Pancreas (tissue), 10 donors: ENCODE measurements at regions not wholly inside any gene's neighbourhood (a gene's known extent, or its start where the extent isn't known, plus 50 kb on each side); places are given as distances from the start of the nearest gene placed in this dataset.

ENCODE experiments used
- ATAC-seq, 4 donors: fragments of 200-7000 bp; cut with Tn5 transposase; one replicate each; pipeline versions ENCODE4 v1.8.0 to v1.9.1; 2020; ENCODE audit warnings: mild to moderate bottlenecking in 4 of 4, moderate library complexity in 4 of 4
- DNase-seq, 6 donors: peaks; one replicate each; pipeline ENCODE4 v3.0.0-alpha.2; 2020
- FAIRE-seq: peaks from 2 replicates; lab custom pipeline; 2012; peaks lifted over from hg19 to GRCh38; lab: Jason Lieb, UNC
- H3K27ac ChIP-seq, 4 donors: fragments of 200-600 bp; sonication (generic); 1 replicate in 3 of 4; 2 replicates in 1 of 4; pipeline versions ENCODE4 v1.5.0 to v1.8.0; 2020
- H3K27me3 ChIP-seq, 4 donors: fragments of 200-600 bp; one replicate each; pipeline ENCODE4 v1.8.0; 2021
- H3K36me3 ChIP-seq, 3 donors: fragments of 200-600 bp; sonication (generic) in 1 of 3; one replicate each; pipeline versions ENCODE4 v1.5.0 to v1.8.0; 2020 to 2021
- H3K4me1 ChIP-seq, 3 donors: fragments of 200-600 bp; one replicate each; pipeline ENCODE4 v1.8.0; 2021
- H3K4me3 ChIP-seq, 4 donors: fragments of 200-600 bp; sonication (generic) in 2 of 4; one replicate each; pipeline versions ENCODE4 v1.5.0 to v1.8.0; 2020 to 2021
- H3K9me3 ChIP-seq, 4 donors: fragments of 200-600 bp; one replicate each; pipeline ENCODE4 v1.8.0; 2021
- CTCF ChIP-seq, 4 donors: fragments of 200-600 bp; sonication (generic) in 3 of 4; IDR thresholded peaks; one replicate each; pipeline versions ENCODE4 v1.5.0 to v1.8.0; 2021; ENCODE audit warnings: antibody characterized with exemption in 4 of 4
- WGBS, 2 donors: extraction: QIAGEN DNeasy Blood & Tissue Kit; methylation state at CpG; one replicate each; pipeline ENCODE4 v1.1.7; 2013; 5-methylcytosine and 5-hydroxymethylcytosine counted together
- intact Hi-C, 3 donors: fragments of 100-400 bp; cut with DNase I; formaldehyde crosslinking; loops; one replicate each; pipeline versions ENCODE4 v1.11.1 to v1.14.2; 2022
- donor health status: healthy with polysubstance abuse.
- donor health status: DM: no; HTN: no; CAD: no; lungs with moderate emphysema.
- donor health status: DM: no; HTN: no; CAD: no.
- donor health status: control.
- donor health status: control.
- donor health status: Bipolar disorder and iron deficiency.
- donor health status: DM: yes; HTN: yes; CAD: no.
- donor health status: DM: no; HTN: no; CAD: no.
- donor health status: DM: no; HTN: no; CAD: no.
- donor health status: DM: yes; HTN: yes; CAD: no.

- Histone ChIP-seq H3K4me3 (no peak overlapping the region), H3K36me3 (no peaks in the 10 kb centered on the region), H3K27me3 (peaks cover 0 to 3% (median 0%) of the 10 kb centered on the region in 4 donors), H3K9me3 (no peaks in the 10 kb centered on the region), H3K27ac (no peak overlapping the region), H3K4me1 (no peaks in the 10 kb centered on the region)
- intact Hi-C loops: no loop called here
- 65 to 66% methylated on average over 12 of the region's 12 CpGs for WGBS, 2 donors
- ATAC-seq: no peak
- no peak for FAIRE-seq
- DNase-seq: no peak
- TF ChIP-seq CTCF (IDR thresholded peaks at IDR 0.05): no peak
Measured at GRCh38 chr16:79301051-79301450, 299.5 kb downstream of the MAF start.

DNA sequence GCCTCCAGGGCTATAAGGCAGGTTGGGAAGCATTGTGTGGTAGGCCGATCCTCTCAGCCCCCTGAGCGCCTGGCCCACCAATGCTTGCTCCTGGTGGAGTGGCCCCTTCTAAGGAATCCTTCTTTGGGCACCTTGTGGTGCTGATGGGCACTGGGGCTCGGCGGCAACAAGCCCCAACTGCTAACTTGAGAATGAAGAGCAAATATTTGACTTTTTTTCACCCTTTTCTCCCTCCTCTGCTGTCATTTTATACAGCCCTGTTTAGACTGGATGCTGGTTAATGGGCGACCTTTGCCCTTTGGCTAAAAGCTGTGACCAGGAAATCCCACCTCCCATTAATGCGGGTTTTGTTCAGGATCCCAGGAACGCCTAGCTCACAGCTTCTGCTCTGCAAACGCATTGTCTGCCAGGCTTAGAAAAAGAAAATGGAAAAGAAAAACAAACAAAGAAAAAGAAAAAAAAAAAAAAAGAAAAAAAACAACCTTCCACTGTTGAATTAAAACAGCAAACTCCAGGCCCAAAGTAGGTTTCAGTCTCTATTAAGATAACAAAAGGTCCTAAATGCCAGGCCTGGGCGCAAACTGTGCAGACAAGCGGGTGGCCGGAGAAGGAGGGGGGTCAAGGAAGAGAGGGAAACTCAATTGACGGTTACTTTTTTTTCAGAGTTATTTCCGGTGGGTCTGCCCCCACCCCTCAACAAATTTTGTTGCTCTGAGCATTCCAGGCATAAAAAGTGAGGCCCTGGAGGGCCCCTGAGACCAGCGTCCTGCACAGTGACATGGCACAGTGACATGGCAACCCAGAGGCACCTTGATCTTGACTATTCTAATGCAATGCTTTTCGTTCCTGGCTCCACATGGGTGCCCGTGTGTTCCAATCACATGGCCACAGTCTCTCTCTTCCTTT is 301.4 kb downstream of the MAF start:
- no peaks in the 10 kb centered on the region for H3K36me3 ChIP-seq
- H3K9me3 ChIP-seq: no peaks in the 10 kb centered on the region
- no peak for ATAC-seq
- H3K4me1 ChIP-seq: no peaks in the 10 kb centered on the region
- intact Hi-C loops: no loop called here
- 88 to 91% methylated on average over 16 of the region's 16 CpGs for WGBS, 2 donors
- FAIRE-seq: no peak
- no peak for DNase-seq
- no peak overlapping the region for H3K4me3 ChIP-seq
- TF ChIP-seq CTCF (IDR thresholded peaks at IDR 0.05): no peak
- no peak overlapping the region for H3K27ac ChIP-seq
- peaks cover 0 to 3% (median 0%) of the 10 kb centered on the region in 4 donors for H3K27me3 ChIP-seq

DNA sequence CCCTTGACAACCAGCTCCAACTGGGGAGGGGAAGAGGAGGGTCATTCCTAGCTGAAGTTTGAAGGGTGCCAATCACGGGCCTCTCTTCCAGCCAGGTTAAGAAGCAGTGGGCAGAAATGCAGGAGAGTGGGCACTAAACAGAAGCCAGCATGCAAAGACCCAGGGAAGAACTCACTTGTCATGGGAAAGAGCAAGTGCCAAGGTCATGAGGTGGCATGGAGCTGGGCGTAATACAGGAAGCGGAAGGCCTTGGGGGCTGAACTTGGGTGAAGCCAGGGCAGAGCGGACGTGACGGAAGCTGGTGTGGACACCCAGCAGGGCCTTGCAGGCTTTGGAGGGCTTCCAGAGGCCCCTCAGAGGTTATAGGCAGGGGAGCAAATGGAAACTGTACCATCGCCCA is 302.1 kb downstream of the MAF start:
- no peaks in the 10 kb centered on the region for H3K36me3 ChIP-seq
- ATAC-seq (no peak), DNase-seq (no peak), FAIRE-seq (no peak)
- H3K4me1 ChIP-seq: no peaks in the 10 kb centered on the region
- no peak overlapping the region for H3K27ac ChIP-seq
- TF ChIP-seq CTCF (IDR thresholded peaks at IDR 0.05): no peak
- WGBS, 2 donors: 93 to 97% methylated on average over 7 of the region's 7 CpGs
- intact Hi-C loops: no loop called here
- peaks cover 0 to 3% (median 0%) of the 10 kb centered on the region in 4 donors for H3K27me3 ChIP-seq
- H3K9me3 ChIP-seq: no peaks in the 10 kb centered on the region
- no peak overlapping the region for H3K4me3 ChIP-seq

DNA sequence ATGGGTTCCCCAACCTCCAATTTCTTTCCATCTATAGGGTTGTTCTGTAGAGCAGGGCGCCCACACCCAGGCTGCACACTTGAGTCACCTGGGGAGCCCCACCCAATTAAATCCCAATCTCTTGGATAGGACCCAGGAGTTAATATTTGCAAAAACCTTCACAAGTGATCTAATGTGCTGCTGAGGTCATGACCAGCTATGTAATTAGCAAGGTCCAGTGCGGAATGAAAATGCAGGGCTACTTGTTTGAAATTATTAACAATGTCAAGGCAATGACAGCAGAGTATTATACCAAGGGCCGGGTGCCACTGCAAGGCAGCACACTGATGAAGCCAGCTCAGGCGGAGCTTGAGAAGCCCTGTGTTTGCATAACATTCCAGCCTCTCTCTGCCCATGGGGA is 302.7 kb downstream of the MAF start:
- ATAC-seq: peak in 3 of 4 donors; percentile 18 to 75 (median 35)
- Histone ChIP-seq H3K4me3 (no peak overlapping the region), H3K27me3 (peaks cover 0 to 3% (median 0%) of the 10 kb centered on the region in 4 donors), H3K4me1 (no peaks in the 10 kb centered on the region), H3K9me3 (no peaks in the 10 kb centered on the region), H3K27ac (no peak overlapping the region), H3K36me3 (no peaks in the 10 kb centered on the region)
- WGBS, 2 donors: 63 to 75% methylated on average over 4 of the region's 4 CpGs
- intact Hi-C loops: no loop called here
- no peak for FAIRE-seq
- no peak for TF ChIP-seq CTCF (IDR thresholded peaks at IDR 0.05)
- DNase-seq: no peak

GRCh38 chr16:79297296-79297695 is 303.2 kb downstream of the MAF start:
- no peak for DNase-seq
- Histone ChIP-seq H3K9me3 (no peaks in the 10 kb centered on the region), H3K36me3 (no peaks in the 10 kb centered on the region), H3K27me3 (peaks cover 0 to 3% (median 0%) of the 10 kb centered on the region in 4 donors), H3K4me1 (no peaks in the 10 kb centered on the region), H3K27ac (no peak overlapping the region), H3K4me3 (no peak overlapping the region)
- ATAC-seq: no peak
- FAIRE-seq: no peak
- no peak for TF ChIP-seq CTCF (IDR thresholded peaks at IDR 0.05)
- intact Hi-C loops: no loop called here
- WGBS, 2 donors: 89% methylated on average over 9 of the region's 9 CpGs
